ENCODE measurements at regions not wholly inside any gene's neighbourhood (a gene's known extent, or its start where the extent isn't known, plus 50 kb on each side); places are given as distances from the start of the nearest gene placed in this dataset.

- Histone ChIP-seq H3K27ac (ENCODE audit: low read depth, low read length) (no peak overlapping the region), H3K27me3 (ENCODE audit: insufficient read depth, low read length) (no peaks in the 10 kb centered on the region), H3K4me2 (ENCODE audit: low read length) (no peak overlapping the region), H3K36me3 (ENCODE audit: control insufficient read depth in 1 of 2, insufficient read depth in 2 of 2, low read length in 2 of 2) (no peaks in the 10 kb centered on the region), H3K4me3 (replicated peaks in 1 of 2; ENCODE audit: low read depth in 1 of 2, low read length in 2 of 2) (no peak overlapping the region), H4K20me1 (ENCODE audit: insufficient read depth) (no peaks in the 10 kb centered on the region), H3K9me3 (ENCODE audit: control insufficient read depth in 1 of 2, insufficient read depth in 1 of 2, low read depth in 1 of 2, low read length in 2 of 2) (no peaks in the 10 kb centered on the region), H3K9me2 (ENCODE audit: insufficient read depth) (no peaks in the 10 kb centered on the region), H3K9ac (ENCODE audit: low read length) (no peak overlapping the region), H3K4me1 (ENCODE audit: control insufficient read depth in 1 of 2, insufficient read depth in 2 of 2, low read length in 2 of 2) (no peaks in the 10 kb centered on the region), H2AFZ (ENCODE audit: low read depth, low read length, poor library complexity, severe bottlenecking) (no peak overlapping the region), H3K79me2 (ENCODE audit: insufficient read depth, low read length) (no peaks in the 10 kb centered on the region)
- CTCF ChIA-PET = no interaction called here
- TF ChIP-seq EZH2 (IDR thresholded peaks at IDR 0.05) (no peak), POLR2A (IDR thresholded peaks at IDR 0.05; ENCODE audit: borderline replicate concordance, extremely low read depth, insufficient read depth, insufficient read length) (no peak), ZNF274 (IDR thresholded peaks at IDR 0.05; ENCODE audit: low read depth, low read length) (no peak), ATF3 (IDR thresholded peaks at IDR 0.05) (no peak)
- ATAC-seq = no peak
- intact Hi-C loops (cut with micrococcal nuclease) = no loop called here
- BruUV-seq (replicated peaks) = no TSS peak
- RAD21 ChIA-PET (ENCODE audit: low non-redundant PET in 1 of 2, low total read pairs in 2 of 2, uncharacterized antibody in 2 of 2, unreplicated experiment in 2 of 2) = no interaction called here
- no peak for DNase-seq (ENCODE audit: low read depth, low spot score)
- POLR2A ChIA-PET = no interaction called here
Observed at GRCh38 chr5:104967806-104968410, 1405.3 kb upstream of the NUDT12 start.

- CTCF ChIA-PET = no interaction called here
- no TSS peak for BruUV-seq (replicated peaks)
- Histone ChIP-seq H3K27ac (ENCODE audit: low read depth, low read length) (no peak overlapping the region), H3K79me2 (ENCODE audit: insufficient read depth, low read length) (no peaks in the 10 kb centered on the region), H3K4me2 (ENCODE audit: low read length) (no peak overlapping the region), H2AFZ (ENCODE audit: low read depth, low read length, poor library complexity, severe bottlenecking) (no peak overlapping the region), H3K9me3 (ENCODE audit: control insufficient read depth in 1 of 2, insufficient read depth in 1 of 2, low read depth in 1 of 2, low read length in 2 of 2) (no peaks in the 10 kb centered on the region), H3K9me2 (ENCODE audit: insufficient read depth) (no peaks in the 10 kb centered on the region), H4K20me1 (ENCODE audit: insufficient read depth) (no peaks in the 10 kb centered on the region), H3K27me3 (ENCODE audit: insufficient read depth, low read length) (no peaks in the 10 kb centered on the region), H3K4me3 (replicated peaks in 1 of 2; ENCODE audit: low read depth in 1 of 2, low read length in 2 of 2) (no peak overlapping the region), H3K36me3 (ENCODE audit: control insufficient read depth in 1 of 2, insufficient read depth in 2 of 2, low read length in 2 of 2) (no peaks in the 10 kb centered on the region), H3K4me1 (ENCODE audit: control insufficient read depth in 1 of 2, insufficient read depth in 2 of 2, low read length in 2 of 2) (no peaks in the 10 kb centered on the region), H3K9ac (ENCODE audit: low read length) (no peak overlapping the region)
- RAD21 ChIA-PET (ENCODE audit: low non-redundant PET in 1 of 2, low total read pairs in 2 of 2, uncharacterized antibody in 2 of 2, unreplicated experiment in 2 of 2) = no interaction called here
- intact Hi-C loops (cut with micrococcal nuclease) = no loop called here
- TF ChIP-seq CEBPB (IDR thresholded peaks at IDR 0.05; ENCODE audit: low read depth) (no peak), EZH2phosphoT487 (IDR thresholded peaks at IDR 0.05; ENCODE audit: borderline replicate concordance) (no peak), EGR1 (IDR thresholded peaks at IDR 0.05; ENCODE audit: low read depth) (no peak), MAX (IDR thresholded peaks at IDR 0.05) (no peak), SIN3A (IDR thresholded peaks at IDR 0.05; ENCODE audit: low read depth) (no peak), ZFX (IDR thresholded peaks at IDR 0.05) (no peak), SRF (IDR thresholded peaks at IDR 0.05; ENCODE audit: low read depth) (no peak), EZH2 (IDR thresholded peaks at IDR 0.05) (no peak), CBX3 (IDR thresholded peaks at IDR 0.05; ENCODE audit: low read depth) (no peak), CTCF (IDR thresholded peaks at IDR 0.05 in 2 of 3, conservative IDR thresholded peaks at IDR 0.05 in 1 of 3; ENCODE audit: borderline replicate concordance in 1 of 3, insufficient read depth in 1 of 3, low read depth in 2 of 3, low read length in 2 of 3) (no peak), FOSL1 (IDR thresholded peaks at IDR 0.05; ENCODE audit: low read depth) (no peak), POLR2AphosphoS5 (IDR thresholded peaks at IDR 0.05; ENCODE audit: low read depth, low read length) (no peak)
- ATAC-seq = no peak
- no peak for DNase-seq (ENCODE audit: low read depth, low spot score)
- POLR2A ChIA-PET = no interaction called here
Observed at GRCh38 chr5:104965006-104965405, 1402.4 kb upstream of the NUDT12 start.

Data from HCT116 (cell line).